H9 (cell line): ENCODE measurements at regions not wholly inside any gene's neighbourhood (a gene's known extent, or its start where the extent isn't known, plus 50 kb on each side); places are given as distances from the start of the nearest gene placed in this dataset.

Experiments
- DNase-seq: peaks from one replicate; pipeline ENCODE4 v3.0.0-alpha.2; 2017
- H2AFZ ChIP-seq: one replicate; pipeline ENCODE4 v1.6.1; 2013; ENCODE audit warnings: mild to moderate bottlenecking, low read length, control low read depth, moderate library complexity
- H2AK5ac ChIP-seq: 2 replicates; pipeline ENCODE4 v1.6.1; 2013; ENCODE audit warnings: low read length, control low read depth, mixed read lengths; ENCODE audit not compliant: insufficient read length
- H2BK120ac ChIP-seq: one replicate; pipeline ENCODE4 v1.6.1; 2013; ENCODE audit warnings: low read depth, mild to moderate bottlenecking, low read length, control low read depth, inconsistent platforms; ENCODE audit not compliant: poor library complexity, severe bottlenecking
- H2BK12ac ChIP-seq: 2 replicates; pipeline ENCODE4 v1.6.1; 2013; ENCODE audit warnings: low read length, control low read depth, mixed read lengths, low read depth; ENCODE audit not compliant: insufficient read length
- H2BK15ac ChIP-seq: 2 replicates; pipeline ENCODE4 v1.6.1; 2013; ENCODE audit warnings: low read depth, low read length, control low read depth
- H2BK20ac ChIP-seq: one replicate; pipeline ENCODE4 v1.6.1; 2013; ENCODE audit warnings: low read depth, mild to moderate bottlenecking, low read length, control low read depth, inconsistent platforms; ENCODE audit not compliant: poor library complexity, severe bottlenecking
- H2BK5ac ChIP-seq: 2 replicates; pipeline ENCODE4 v1.6.1; 2013; ENCODE audit warnings: low read length, control low read depth, mixed read lengths; ENCODE audit not compliant: insufficient read length
- H3K14ac ChIP-seq: 2 replicates; pipeline ENCODE4 v1.6.1; 2013; ENCODE audit warnings: low read length, control low read depth; ENCODE audit not compliant: insufficient read depth
- H3K18ac ChIP-seq: 2 replicates; pipeline ENCODE4 v1.6.1; 2013; ENCODE audit warnings: low read depth, mild to moderate bottlenecking, mixed read lengths, low read length, control low read depth; ENCODE audit not compliant: insufficient read length
- H3K23ac ChIP-seq: 2 replicates; pipeline ENCODE4 v1.6.1; 2013; ENCODE audit warnings: low read length, control low read depth, mixed read lengths, low read depth; ENCODE audit not compliant: insufficient read length
- H3K23me2 ChIP-seq: 2 replicates; pipeline ENCODE4 v1.6.1; 2013; ENCODE audit warnings: low read depth, mild to moderate bottlenecking, mixed read lengths, low read length, control low read depth; ENCODE audit not compliant: insufficient read length, poor library complexity, severe bottlenecking
- H3K27ac ChIP-seq: 2 replicates; pipeline ENCODE4 v1.5.1; 2013; ENCODE audit warnings: low read length, control low read depth, mixed read lengths, low read depth; ENCODE audit not compliant: insufficient read length
- H3K27me3 ChIP-seq: 2 replicates; pipeline ENCODE4 v1.6.1; 2013; ENCODE audit warnings: low read length, control low read depth, inconsistent platforms; ENCODE audit not compliant: insufficient read depth
- H3K4ac ChIP-seq: 2 replicates; pipeline ENCODE4 v1.6.1; 2013; ENCODE audit warnings: low read depth, mild to moderate bottlenecking, control low read depth, inconsistent platforms, low read length, moderate library complexity
- H3K4me1 ChIP-seq: 2 replicates; pipeline ENCODE4 v1.6.1; 2013; ENCODE audit warnings: low read length, control low read depth, inconsistent platforms; ENCODE audit not compliant: insufficient read depth
- H3K4me2 ChIP-seq: 2 replicates; pipeline ENCODE4 v1.6.1; 2013; ENCODE audit warnings: low read length, control low read depth, mixed read lengths; ENCODE audit not compliant: insufficient read length, insufficient read depth
- H3K56ac ChIP-seq: 2 replicates; pipeline ENCODE4 v1.6.1; 2013; ENCODE audit warnings: low read depth, mild to moderate bottlenecking, mixed read lengths, low read length, control low read depth; ENCODE audit not compliant: insufficient read length
- H3K79me1 ChIP-seq: 2 replicates; pipeline ENCODE4 v1.6.1; 2013; ENCODE audit warnings: low read depth, mild to moderate bottlenecking, moderate library complexity, low read length, control low read depth, inconsistent platforms; ENCODE audit not compliant: insufficient read depth, poor library complexity, severe bottlenecking
- H3K79me2 ChIP-seq: 2 replicates; pipeline ENCODE4 v1.6.1; 2013; ENCODE audit warnings: low read length, control low read depth, inconsistent platforms; ENCODE audit not compliant: insufficient read depth
- H3K9ac ChIP-seq: 2 replicates; pipeline ENCODE4 v1.6.1; 2013; ENCODE audit warnings: low read length, control low read depth, mixed read lengths; ENCODE audit not compliant: insufficient read length; ENCODE audit errors: extremely low read depth
- H3K9me3 ChIP-seq: one replicate; pipeline ENCODE4 v1.6.1; 2013; ENCODE audit warnings: low read depth, low read length, inconsistent platforms; ENCODE audit not compliant: control insufficient read depth
- H3T11ph ChIP-seq: one replicate; pipeline ENCODE4 v1.6.1; 2013; ENCODE audit warnings: mild to moderate bottlenecking, low read length, control low read depth, inconsistent platforms
- H4K20me1 ChIP-seq: one replicate; pipeline ENCODE4 v1.6.1; 2013; ENCODE audit not compliant: control insufficient read depth, insufficient read length, insufficient read depth
- H4K5ac ChIP-seq: 2 replicates; pipeline ENCODE4 v1.6.1; 2013; ENCODE audit warnings: low read depth, mild to moderate bottlenecking, mixed read lengths, low read length, control low read depth; ENCODE audit not compliant: insufficient read length
- H4K8ac ChIP-seq: replicated peaks from 2 replicates; pipeline ENCODE4 v1.6.1; 2013; ENCODE audit warnings: low read length, control low read depth, mixed read lengths, low read depth; ENCODE audit not compliant: insufficient read length
- H4K91ac ChIP-seq: 2 replicates; pipeline ENCODE4 v1.6.1; 2013; ENCODE audit warnings: low read depth, mild to moderate bottlenecking, moderate library complexity, mixed read lengths, low read length, control low read depth; ENCODE audit not compliant: insufficient read length
- H3K27ac Mint-ChIP-seq, 3 experiments: 2 replicates in 2 of 3; 3 replicates in 1 of 3; pipeline ENCODE4 v1.8.0; 2020 to 2021; ENCODE audit warnings: mixed read lengths in 3 of 3, mild to moderate bottlenecking in 1 of 3, moderate library complexity in 1 of 3
- H3K27me3 Mint-ChIP-seq: 2 replicates; pipeline ENCODE4 v1.8.0; 2021; ENCODE audit warnings: low read depth, mild to moderate bottlenecking, moderate library complexity, mixed read lengths
- H3K36me3 Mint-ChIP-seq, 3 experiments: 2 replicates in 2 of 3; 3 replicates in 1 of 3; pipeline ENCODE4 v1.8.0; 2020 to 2021; ENCODE audit warnings: low read depth in 3 of 3, mixed read lengths in 3 of 3; ENCODE audit not compliant: insufficient read depth in 1 of 3
- H3K4me1 Mint-ChIP-seq, 2 experiments: 2 replicates each; pipeline ENCODE4 v1.8.0; 2020; ENCODE audit warnings: mixed read lengths in 2 of 2
- H3K4me3 Mint-ChIP-seq, 2 experiments: 2 replicates in 1 of 2; 3 replicates in 1 of 2; pipeline ENCODE4 v1.8.0; 2020 to 2021; ENCODE audit warnings: mild to moderate bottlenecking in 2 of 2, mixed read lengths in 2 of 2, moderate library complexity in 1 of 2
- H3K9me3 Mint-ChIP-seq, 2 experiments: 2 replicates in 1 of 2; 3 replicates in 1 of 2; pipeline ENCODE4 v1.8.0; 2020; ENCODE audit warnings: mild to moderate bottlenecking in 2 of 2, mixed read lengths in 2 of 2, moderate library complexity in 1 of 2
- WGBS: extraction: QIAGEN DNeasy Blood & Tissue Kit; methylation state at CpG from one replicate; pipeline ENCODE4 v1.1.7; 2013; ENCODE audit warnings: missing lambda C conversion rate, low lambda C conversion rate, mixed read lengths; ENCODE audit not compliant: insufficient read length; ENCODE audit errors: extremely low coverage; 5-methylcytosine and 5-hydroxymethylcytosine counted together
- TF ChIP-seq, protein P1 (sequence below): fragments of 200-600 bp; sonication (generic); conservative IDR thresholded peaks from 3 replicates; pipeline ENCODE4 v1.8.0; 2021; ENCODE audit warnings: antibody characterized with exemption, mild to moderate bottlenecking

DNA sequence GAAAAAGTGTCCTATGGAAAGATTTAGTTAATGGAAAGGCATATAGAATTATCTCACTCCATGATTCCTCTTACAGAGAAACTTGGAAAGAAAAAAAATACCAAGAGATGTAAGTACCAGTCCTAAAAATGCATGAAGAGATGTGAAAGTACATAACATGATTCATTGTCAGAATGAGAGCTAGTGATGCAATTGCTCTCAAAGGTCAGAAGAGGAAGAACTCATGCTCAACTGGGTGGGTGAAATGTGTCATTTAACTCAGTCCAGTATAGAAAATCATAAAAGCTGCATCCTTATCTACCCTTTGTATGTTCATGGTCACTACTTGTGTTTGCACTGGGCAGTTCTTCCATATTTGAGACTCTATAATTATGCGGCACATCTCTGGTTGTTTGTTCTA is 300.0 kb upstream of the PIK3C3 start:
- no peak overlapping the region for H3K4me3 Mint-ChIP-seq
- Histone ChIP-seq H3K4ac (no peak overlapping the region), H3K9me3 (no peaks in the 10 kb centered on the region), H3K27me3 (no peaks in the 10 kb centered on the region), H3K18ac (no peak overlapping the region), H4K8ac (no peak overlapping the region), H2BK12ac (no peak overlapping the region), H4K5ac (no peak overlapping the region), H3K4me2 (no peak overlapping the region), H3K23ac (no peak overlapping the region), H3K79me2 (no peaks in the 10 kb centered on the region), H2BK5ac (no peak overlapping the region), H3K56ac (no peak overlapping the region), H3K23me2 (no peaks in the 10 kb centered on the region), H2BK120ac (no peak overlapping the region), H3K79me1 (no peaks in the 10 kb centered on the region), H4K20me1 (no peaks in the 10 kb centered on the region), H2AFZ (no peak overlapping the region), H2BK15ac (no peak overlapping the region), H3T11ph (no peak overlapping the region), H2AK5ac (no peak overlapping the region), H2BK20ac (no peak overlapping the region), H4K91ac (no peak overlapping the region), H3K14ac (no peak overlapping the region), H3K4me1 (no peaks in the 10 kb centered on the region), H3K27ac (no peak overlapping the region), H3K9ac (no peak overlapping the region)
- H3K4me1 Mint-ChIP-seq = no peaks in the 10 kb centered on the region
- no CpG with 5 or more reads among the region's 1 CpG for WGBS
- H3K27me3 Mint-ChIP-seq = no peaks in the 10 kb centered on the region
- no peak for DNase-seq
- TF ChIP-seq, protein P1, sequence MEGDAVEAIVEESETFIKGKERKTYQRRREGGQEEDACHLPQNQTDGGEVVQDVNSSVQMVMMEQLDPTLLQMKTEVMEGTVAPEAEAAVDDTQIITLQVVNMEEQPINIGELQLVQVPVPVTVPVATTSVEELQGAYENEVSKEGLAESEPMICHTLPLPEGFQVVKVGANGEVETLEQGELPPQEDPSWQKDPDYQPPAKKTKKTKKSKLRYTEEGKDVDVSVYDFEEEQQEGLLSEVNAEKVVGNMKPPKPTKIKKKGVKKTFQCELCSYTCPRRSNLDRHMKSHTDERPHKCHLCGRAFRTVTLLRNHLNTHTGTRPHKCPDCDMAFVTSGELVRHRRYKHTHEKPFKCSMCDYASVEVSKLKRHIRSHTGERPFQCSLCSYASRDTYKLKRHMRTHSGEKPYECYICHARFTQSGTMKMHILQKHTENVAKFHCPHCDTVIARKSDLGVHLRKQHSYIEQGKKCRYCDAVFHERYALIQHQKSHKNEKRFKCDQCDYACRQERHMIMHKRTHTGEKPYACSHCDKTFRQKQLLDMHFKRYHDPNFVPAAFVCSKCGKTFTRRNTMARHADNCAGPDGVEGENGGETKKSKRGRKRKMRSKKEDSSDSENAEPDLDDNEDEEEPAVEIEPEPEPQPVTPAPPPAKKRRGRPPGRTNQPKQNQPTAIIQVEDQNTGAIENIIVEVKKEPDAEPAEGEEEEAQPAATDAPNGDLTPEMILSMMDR = no peak
- H3K9me3 Mint-ChIP-seq = no peaks in the 10 kb centered on the region
- no peak overlapping the region for H3K27ac Mint-ChIP-seq
- H3K36me3 Mint-ChIP-seq = no peaks in the 10 kb centered on the region
